Lower lobe of right lung (tissue), 2 donors: ENCODE measurements at regions not wholly inside any gene's neighbourhood (a gene's known extent, or its start where the extent isn't known, plus 50 kb on each side); places are given as distances from the start of the nearest gene placed in this dataset.

ENCODE experiments used
- ATAC-seq, 2 donors: fragments of 200-7000 bp; cut with Tn5 transposase; one replicate each; pipeline ENCODE4 v1.9.1; 2020 to 2022; ENCODE audit warnings: mild to moderate bottlenecking in 2 of 2, moderate library complexity in 2 of 2
- DNase-seq: peaks from one replicate; pipeline ENCODE4 v3.0.0-alpha.2; 2020
- H3K27ac ChIP-seq: fragments of 200-600 bp; one replicate; pipeline ENCODE4 v1.8.0; 2022
- H3K27me3 ChIP-seq: fragments of 200-600 bp; one replicate; pipeline ENCODE4 v1.8.0; 2022; ENCODE audit warnings: low read depth
- H3K36me3 ChIP-seq: fragments of 200-600 bp; one replicate; pipeline ENCODE4 v1.8.0; 2022; ENCODE audit warnings: mild to moderate bottlenecking
- H3K4me1 ChIP-seq: fragments of 200-600 bp; one replicate; pipeline ENCODE4 v1.8.0; 2022
- H3K4me3 ChIP-seq: fragments of 200-600 bp; one replicate; pipeline ENCODE4 v1.8.0; 2022; ENCODE audit warnings: mild to moderate bottlenecking
- H3K9me3 ChIP-seq: fragments of 200-600 bp; one replicate; pipeline ENCODE4 v1.8.0; 2022
- CTCF ChIP-seq: fragments of 200-600 bp; IDR thresholded peaks from one replicate; pipeline ENCODE4 v1.8.0; 2022; ENCODE audit warnings: antibody characterized with exemption, mild to moderate bottlenecking
- intact Hi-C: fragments of 100-400 bp; cut with DNase I; formaldehyde crosslinking; loops from one replicate; pipeline ENCODE4 v1.11.0; 2022
- donor health status: DM: no; HTN: yes; CAD: no; lungs with severe emphysema.

GRCh38 chr10:78968300-78968942 is 100.3 kb upstream of the ZMIZ1 start:
- Histone ChIP-seq H3K4me1 (peaks cover 28% of the 10 kb centered on the region), H3K27me3 (no peaks in the 10 kb centered on the region), H3K36me3 (no peaks in the 10 kb centered on the region), H3K4me3 (no peak overlapping the region), H3K9me3 (no peaks in the 10 kb centered on the region), H3K27ac (no peak overlapping the region)
- ATAC-seq: no peak
- intact Hi-C loops: no loop called here
- no peak for TF ChIP-seq CTCF
- DNase-seq: no peak

GRCh38 chr10:78968943-78969342 is 99.8 kb upstream of the ZMIZ1 start:
- Histone ChIP-seq H3K27me3 (no peaks in the 10 kb centered on the region), H3K4me1 (peaks cover 29% of the 10 kb centered on the region), H3K27ac (no peak overlapping the region), H3K4me3 (no peak overlapping the region), H3K36me3 (no peaks in the 10 kb centered on the region), H3K9me3 (no peaks in the 10 kb centered on the region)
- no peak for TF ChIP-seq CTCF
- intact Hi-C loops: no loop called here
- ATAC-seq: no peak
- no peak for DNase-seq

GRCh38 chr10:78969719-78970118 is 99.0 kb upstream of the ZMIZ1 start:
- ATAC-seq: no peak
- no peaks in the 10 kb centered on the region for H3K36me3 ChIP-seq
- intact Hi-C loops: no loop called here
- H3K9me3 ChIP-seq: no peaks in the 10 kb centered on the region
- no peak overlapping the region for H3K4me3 ChIP-seq
- H3K4me1 ChIP-seq: peaks cover 37% of the 10 kb centered on the region
- TF ChIP-seq CTCF: no peak
- no peak overlapping the region for H3K27ac ChIP-seq
- no peak for DNase-seq
- no peaks in the 10 kb centered on the region for H3K27me3 ChIP-seq

GRCh38 chr10:78970261-78970660 is 98.5 kb upstream of the ZMIZ1 start:
- ATAC-seq (no peak), DNase-seq (no peak)
- Histone ChIP-seq H3K36me3 (no peaks in the 10 kb centered on the region), H3K4me3 (no peak overlapping the region), H3K27me3 (no peaks in the 10 kb centered on the region), H3K27ac (no peak overlapping the region), H3K4me1 (peaks cover 38% of the 10 kb centered on the region), H3K9me3 (no peaks in the 10 kb centered on the region)
- intact Hi-C loops: no loop called here
- TF ChIP-seq CTCF: no peak

DNA sequence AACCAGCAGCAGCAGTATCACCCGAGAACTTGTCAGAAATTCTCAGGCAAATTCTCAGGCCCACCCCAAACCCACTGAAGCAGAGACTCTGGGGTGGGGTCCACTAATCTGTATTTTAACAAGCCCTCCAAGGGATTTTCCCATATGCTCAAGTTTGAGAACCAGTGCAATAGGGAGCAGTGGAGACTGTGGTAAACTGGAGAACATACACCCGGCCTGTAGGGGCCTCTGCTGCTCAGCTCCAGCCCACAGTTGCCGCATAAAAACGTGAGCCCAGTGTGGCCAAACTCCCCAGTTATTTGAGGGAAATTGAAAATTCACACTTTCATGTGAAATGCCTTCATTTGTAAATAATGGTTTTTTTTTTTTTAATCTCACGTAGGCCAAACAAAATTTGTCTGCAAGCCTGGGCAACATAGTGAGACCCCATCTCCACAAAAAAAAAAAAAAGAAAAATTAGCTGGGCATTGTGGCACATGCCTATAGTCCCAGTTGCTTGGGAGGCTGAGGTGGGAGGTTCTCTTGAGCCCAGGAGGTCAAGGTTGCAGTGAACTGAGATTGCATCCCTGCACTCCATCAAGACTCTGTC is 97.6 kb upstream of the ZMIZ1 start:
- intact Hi-C loops: no loop called here
- no peak overlapping the region for H3K27ac ChIP-seq
- no peaks in the 10 kb centered on the region for H3K36me3 ChIP-seq
- H3K9me3 ChIP-seq: no peaks in the 10 kb centered on the region
- no peak for TF ChIP-seq CTCF
- ATAC-seq: no peak
- DNase-seq: no peak
- peaks cover 37% of the 10 kb centered on the region for H3K4me1 ChIP-seq
- H3K27me3 ChIP-seq: no peaks in the 10 kb centered on the region
- H3K4me3 ChIP-seq: no peak overlapping the region
